Esophagus squamous epithelium (tissue), 5 donors: ENCODE measurements at regions not wholly inside any gene's neighbourhood (a gene's known extent, or its start where the extent isn't known, plus 50 kb on each side); places are given as distances from the start of the nearest gene placed in this dataset.

Experiments used
- DNase-seq: peaks from one replicate; lab custom pipeline; 2025; lab: John Stamatoyannopoulos, UW
- H3K27ac ChIP-seq, 4 donors: fragments of 200-600 bp; sonication (generic); one replicate each; pipeline ENCODE4 v1.5.1; 2016 to 2019; ENCODE audit warnings: mild to moderate bottlenecking in 1 of 4
- H3K27me3 ChIP-seq, 4 donors: fragments of 200-600 bp; sonication (generic); 1 replicate in 3 of 4; 2 replicates in 1 of 4; pipeline versions ENCODE4 v1.5.1 to v1.6.0; 2017 to 2021; ENCODE audit warnings: antibody characterized with exemption in 1 of 4
- H3K36me3 ChIP-seq, 3 donors: fragments of 200-600 bp; sonication (generic); one replicate each; pipeline ENCODE4 v1.5.1; 2016 to 2019
- H3K4me1 ChIP-seq, 3 donors: fragments of 200-600 bp; sonication (generic); one replicate each; pipeline ENCODE4 v1.5.1; 2017 to 2019
- H3K4me3 ChIP-seq, 4 donors: fragments of 200-600 bp; sonication (generic); 1 replicate in 3 of 4; 2 replicates in 1 of 4; pipeline ENCODE4 v1.5.1; 2016 to 2019; ENCODE audit warnings: mild to moderate bottlenecking in 2 of 4, moderate library complexity in 1 of 4
- H3K9me3 ChIP-seq, 3 donors: fragments of 200-600 bp; sonication (generic); one replicate each; pipeline ENCODE4 v1.5.1; 2016 to 2019
- POLR2A ChIP-seq, 4 donors: fragments of 450-650 bp; IDR thresholded peaks; one replicate each; pipeline ENCODE4 v1.6.1; 2017; ENCODE audit warnings: antibody characterized with exemption in 4 of 4, mild to moderate bottlenecking in 4 of 4, moderate library complexity in 3 of 4
- WGBS, 2 donors: methylation state at CpG; one replicate each; pipeline ENCODE4 v1.1.5; 2018; 5-methylcytosine and 5-hydroxymethylcytosine counted together
- intact Hi-C: fragments of 100-400 bp; cut with DNase I; formaldehyde crosslinking; loops from one replicate; pipeline ENCODE4 v1.15.0; 2022
- TF ChIP-seq, protein P1 (sequence below), 6 experiments: fragments of 450-650 bp in 4 of 6; fragments of 200-600 bp in 2 of 6; sonication (generic) in 2 of 6; IDR thresholded peaks; one replicate each; pipeline ENCODE4 v1.5.1; 2016 to 2019; ENCODE audit warnings: antibody characterized with exemption in 6 of 6, mild to moderate bottlenecking in 4 of 6, moderate library complexity in 4 of 6
- donor health status: DM: yes; HTN: yes; CAD: no.

DNA sequence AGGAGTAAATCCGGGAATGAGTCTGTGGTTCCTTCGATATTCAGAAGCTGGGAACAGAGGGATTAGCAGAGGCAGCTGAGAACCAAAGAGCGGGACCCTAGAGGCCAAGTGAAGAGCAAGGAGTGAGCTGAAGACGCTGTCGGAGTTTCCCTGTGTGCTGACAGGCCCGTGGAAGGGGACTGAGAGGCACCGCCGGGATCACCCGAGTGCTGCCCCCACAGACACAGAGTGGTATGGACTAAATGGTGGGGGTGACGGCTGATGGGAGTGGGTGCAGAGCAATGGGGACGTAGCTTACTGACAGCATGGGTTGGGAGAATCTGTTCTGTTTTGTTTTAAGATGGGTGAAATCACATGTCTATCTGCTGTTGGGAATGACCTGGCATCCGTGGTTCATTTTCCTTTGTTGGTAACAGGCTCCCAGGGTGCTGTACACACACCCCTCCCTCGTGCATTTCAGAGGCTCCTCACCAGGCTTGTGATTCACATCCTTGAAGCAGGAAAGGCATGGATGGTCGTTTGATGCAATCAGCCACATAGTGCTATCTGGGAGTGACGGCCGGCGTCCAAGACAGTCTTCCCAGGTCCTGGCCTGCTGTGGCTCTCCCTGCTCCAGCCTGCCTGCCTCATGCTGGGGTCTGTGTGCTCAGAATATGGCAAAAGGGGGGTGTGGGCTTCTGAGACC is 97.4 kb downstream of the THBS2 start:
- Histone ChIP-seq H3K4me1 (peaks cover 9 to 22% (median 13%) of the 10 kb centered on the region in 3 donors), H3K27ac (no peak overlapping the region), H3K9me3 (no peaks in the 10 kb centered on the region), H3K27me3 (peaks cover 0 to 14% (median 0%) of the 10 kb centered on the region in 4 donors), H3K4me3 (no peak overlapping the region), H3K36me3 (no peaks in the 10 kb centered on the region)
- WGBS, 2 donors, result 82 to 83% methylated on average over 17 of the region's 17 CpGs
- intact Hi-C loops, result no loop called here
- no peak for TF ChIP-seq POLR2A (IDR thresholded peaks at IDR 0.05)
- TF ChIP-seq, protein P1, sequence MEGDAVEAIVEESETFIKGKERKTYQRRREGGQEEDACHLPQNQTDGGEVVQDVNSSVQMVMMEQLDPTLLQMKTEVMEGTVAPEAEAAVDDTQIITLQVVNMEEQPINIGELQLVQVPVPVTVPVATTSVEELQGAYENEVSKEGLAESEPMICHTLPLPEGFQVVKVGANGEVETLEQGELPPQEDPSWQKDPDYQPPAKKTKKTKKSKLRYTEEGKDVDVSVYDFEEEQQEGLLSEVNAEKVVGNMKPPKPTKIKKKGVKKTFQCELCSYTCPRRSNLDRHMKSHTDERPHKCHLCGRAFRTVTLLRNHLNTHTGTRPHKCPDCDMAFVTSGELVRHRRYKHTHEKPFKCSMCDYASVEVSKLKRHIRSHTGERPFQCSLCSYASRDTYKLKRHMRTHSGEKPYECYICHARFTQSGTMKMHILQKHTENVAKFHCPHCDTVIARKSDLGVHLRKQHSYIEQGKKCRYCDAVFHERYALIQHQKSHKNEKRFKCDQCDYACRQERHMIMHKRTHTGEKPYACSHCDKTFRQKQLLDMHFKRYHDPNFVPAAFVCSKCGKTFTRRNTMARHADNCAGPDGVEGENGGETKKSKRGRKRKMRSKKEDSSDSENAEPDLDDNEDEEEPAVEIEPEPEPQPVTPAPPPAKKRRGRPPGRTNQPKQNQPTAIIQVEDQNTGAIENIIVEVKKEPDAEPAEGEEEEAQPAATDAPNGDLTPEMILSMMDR (IDR thresholded peaks at IDR 0.05), result no peak
- DNase-seq, result no peak

DNA sequence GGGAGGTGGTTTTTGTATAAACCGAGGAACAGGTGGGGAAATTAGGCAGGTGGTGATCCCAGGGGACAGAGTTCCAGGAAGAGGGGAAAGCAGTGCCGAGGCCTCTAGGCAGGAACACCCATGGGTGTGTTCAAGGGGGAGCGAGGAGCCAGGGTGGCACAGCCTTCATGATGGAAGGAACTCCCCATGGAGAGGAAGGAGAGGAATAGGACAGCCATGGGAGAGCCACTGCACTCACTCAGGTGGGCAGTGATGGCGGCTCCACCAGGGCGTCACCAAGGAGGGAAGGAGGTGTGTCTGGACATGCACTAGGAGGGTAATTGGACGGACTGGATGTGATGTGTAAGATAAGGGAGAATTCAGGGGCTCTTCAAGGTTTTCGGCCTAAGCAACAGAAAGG is 98.2 kb downstream of the THBS2 start:
- WGBS, 2 donors, result 84 to 87% methylated on average over 7 of the region's 7 CpGs
- H3K27ac ChIP-seq, result no peak overlapping the region
- no peak overlapping the region for H3K4me3 ChIP-seq
- no peak for TF ChIP-seq POLR2A (IDR thresholded peaks at IDR 0.05)
- intact Hi-C loops, result no loop called here
- H3K36me3 ChIP-seq, result no peaks in the 10 kb centered on the region
- DNase-seq, result no peak
- H3K4me1 ChIP-seq, result peaks cover 9 to 22% (median 13%) of the 10 kb centered on the region in 3 donors
- H3K27me3 ChIP-seq, result peaks cover 0 to 10% (median 0%) of the 10 kb centered on the region in 4 donors
- H3K9me3 ChIP-seq, result no peaks in the 10 kb centered on the region

DNA sequence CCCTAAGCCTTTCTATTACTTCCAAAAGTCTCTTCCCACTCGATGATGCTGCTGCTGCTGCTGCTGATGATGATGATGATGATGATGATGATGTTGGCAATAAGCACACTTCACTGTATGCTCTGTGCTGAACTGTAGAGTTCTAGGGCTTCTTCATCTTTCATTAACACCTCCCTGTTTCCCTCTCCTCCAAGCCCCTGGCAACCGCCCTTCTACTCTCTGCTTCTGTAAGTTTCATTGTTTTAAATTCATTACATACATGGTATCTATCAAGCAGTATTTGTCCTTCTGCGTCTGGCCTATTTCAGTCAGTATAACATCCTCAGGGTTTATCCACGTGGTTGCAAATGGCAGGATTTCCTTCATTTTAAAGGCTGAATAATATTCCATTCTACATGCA is 100.2 kb downstream of the THBS2 start:
- Histone ChIP-seq H3K9me3 (no peaks in the 10 kb centered on the region), H3K36me3 (no peaks in the 10 kb centered on the region), H3K4me3 (no peak overlapping the region), H3K27ac (no peak overlapping the region), H3K4me1 (peaks cover 9 to 13% (median 13%) of the 10 kb centered on the region in 3 donors), H3K27me3 (peaks cover 0 to 6% (median 0%) of the 10 kb centered on the region in 4 donors)
- WGBS, 2 donors, result 84 to 87% methylated on average over 4 of the region's 4 CpGs
- intact Hi-C loops, result no loop called here
- DNase-seq, result no peak
- no peak for TF ChIP-seq POLR2A (IDR thresholded peaks at IDR 0.05)
- TF ChIP-seq, protein P1 (IDR thresholded peaks at IDR 0.05), result no peak

DNA sequence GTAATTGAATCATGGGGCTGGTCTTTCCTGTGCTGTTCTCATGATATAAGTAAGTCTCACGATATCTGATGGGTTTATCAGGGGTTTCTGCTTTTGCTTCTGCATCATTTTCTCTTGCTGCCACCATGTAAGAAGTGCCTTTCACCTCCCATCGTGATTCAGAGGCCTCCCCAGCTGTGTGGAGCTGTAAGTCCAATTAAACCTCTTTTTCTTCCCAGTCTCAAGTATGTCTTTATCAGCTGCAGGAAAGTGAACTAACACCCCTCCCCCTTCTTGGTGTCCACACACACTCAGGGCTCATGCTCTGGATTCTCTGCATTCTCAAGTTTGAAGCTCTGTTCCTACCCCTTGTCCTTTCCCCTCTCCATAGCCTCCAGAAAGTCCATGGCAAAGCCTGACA is 107.1 kb downstream of the THBS2 start:
- 59 to 72% methylated on average over 2 of the region's 2 CpGs for WGBS, 2 donors
- Histone ChIP-seq H3K9me3 (no peaks in the 10 kb centered on the region), H3K27me3 (no peaks in the 10 kb centered on the region), H3K36me3 (no peaks in the 10 kb centered on the region), H3K4me1 (peaks cover 0 to 15% (median 0%) of the 10 kb centered on the region in 3 donors), H3K27ac (peak overlapping the region in 3 of 4 donors; percentile 12 to 61 (median 44)), H3K4me3 (no peak overlapping the region)
- no peak for DNase-seq
- intact Hi-C loops, result no loop called here
- no peak for TF ChIP-seq POLR2A (IDR thresholded peaks at IDR 0.05)
- TF ChIP-seq, protein P1 (IDR thresholded peaks at IDR 0.05), result no peak

DNA sequence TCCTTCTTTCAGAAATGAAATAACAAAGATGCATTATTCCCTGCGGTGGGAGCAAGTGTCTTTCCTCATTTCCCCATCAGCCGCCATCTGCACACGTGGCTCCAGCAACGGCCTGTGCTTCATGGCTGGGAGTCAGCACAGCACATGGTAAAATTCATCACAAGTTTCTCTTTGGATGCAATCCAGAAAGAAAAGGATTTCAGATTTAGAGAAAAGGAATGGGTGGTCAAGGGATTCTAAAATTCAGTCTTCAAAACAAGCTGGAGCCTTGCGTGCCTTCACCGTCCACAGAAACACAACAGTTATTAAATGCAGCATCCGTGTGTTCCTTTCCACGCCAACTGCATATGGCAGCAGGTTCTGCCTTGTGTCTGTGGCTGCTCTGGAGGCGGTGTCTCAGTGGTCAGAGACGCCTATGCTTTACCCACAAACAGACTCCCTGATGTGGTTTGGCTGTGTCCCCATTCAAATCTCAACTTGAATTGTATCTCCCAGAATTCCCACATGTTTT is 107.6 kb downstream of the THBS2 start:
- intact Hi-C loops, result no loop called here
- Histone ChIP-seq H3K4me1 (peaks cover 0 to 20% (median 0%) of the 10 kb centered on the region in 3 donors), H3K4me3 (no peak overlapping the region), H3K9me3 (no peaks in the 10 kb centered on the region), H3K27me3 (no peaks in the 10 kb centered on the region), H3K27ac (peak overlapping the region in 3 of 4 donors; percentile 44 to 62 (median 61)), H3K36me3 (no peaks in the 10 kb centered on the region)
- no peak for DNase-seq
- TF ChIP-seq, protein P1 (IDR thresholded peaks at IDR 0.05), result no peak
- no peak for TF ChIP-seq POLR2A (IDR thresholded peaks at IDR 0.05)
- 62 to 70% methylated on average over 10 of the region's 10 CpGs for WGBS, 2 donors
